Neuronal stem cell (in vitro differentiated cells): ENCODE measurements at regions not wholly inside any gene's neighbourhood (a gene's known extent, or its start where the extent isn't known, plus 50 kb on each side); places are given as distances from the start of the nearest gene placed in this dataset.

Source experiments
- DNase-seq: peaks from one replicate; pipeline ENCODE4 v3.0.0-alpha.2; 2013; ENCODE audit warnings: low spot score
- H2AFZ ChIP-seq: one replicate; pipeline ENCODE4 v1.6.1; 2013; ENCODE audit warnings: mild to moderate bottlenecking, low read length, inconsistent platforms
- H2AK5ac ChIP-seq: 2 replicates; pipeline ENCODE4 v1.6.1; 2013; ENCODE audit warnings: low read depth, mild to moderate bottlenecking, inconsistent platforms, low read length, moderate library complexity, mixed read lengths
- H2BK120ac ChIP-seq: 2 replicates; pipeline ENCODE4 v1.6.1; 2013; ENCODE audit warnings: low read depth, mild to moderate bottlenecking, inconsistent platforms, low read length, moderate library complexity, mixed read lengths
- H2BK12ac ChIP-seq: one replicate; pipeline ENCODE4 v1.6.1; 2013; ENCODE audit warnings: low read length, inconsistent platforms
- H2BK15ac ChIP-seq: 2 replicates; pipeline ENCODE4 v1.6.1; 2013; ENCODE audit warnings: mild to moderate bottlenecking, low read length, inconsistent platforms, mixed read lengths
- H2BK5ac ChIP-seq: one replicate; pipeline ENCODE4 v1.6.1; 2013; ENCODE audit warnings: inconsistent platforms, mild to moderate bottlenecking, low read length, moderate library complexity
- H3K14ac ChIP-seq: one replicate; pipeline ENCODE4 v1.6.1; 2013; ENCODE audit warnings: low read length, inconsistent platforms
- H3K18ac ChIP-seq: 2 replicates; pipeline ENCODE4 v1.6.1; 2013; ENCODE audit warnings: low read length, inconsistent platforms
- H3K23ac ChIP-seq: 2 replicates; pipeline ENCODE4 v1.6.1; 2013; ENCODE audit warnings: low read depth, mild to moderate bottlenecking, mixed read lengths, low read length, inconsistent platforms; ENCODE audit not compliant: poor library complexity
- H3K27ac ChIP-seq: replicated peaks from 3 replicates; pipeline ENCODE4 v1.5.1; 2013; ENCODE audit warnings: low read length, inconsistent platforms
- H3K27me3 ChIP-seq, 3 experiments: 2 replicates each; pipeline ENCODE4 v1.6.1; 2013; ENCODE audit warnings: low read length in 3 of 3, mild to moderate bottlenecking in 2 of 3, inconsistent platforms in 1 of 3, low read depth in 1 of 3, mixed read lengths in 1 of 3, moderate library complexity in 1 of 3; ENCODE audit not compliant: control insufficient read depth in 3 of 3, insufficient read depth in 3 of 3
- H3K36me3 ChIP-seq, 2 donors: replicated peaks in 1 of 2; 2 replicates each; pipeline ENCODE4 v1.6.1; 2013; ENCODE audit warnings: low read length in 2 of 2; ENCODE audit not compliant: control insufficient read depth in 2 of 2, insufficient read depth in 2 of 2
- H3K4ac ChIP-seq: 2 replicates; pipeline ENCODE4 v1.6.1; 2013; ENCODE audit warnings: inconsistent platforms, mild to moderate bottlenecking, low read length, moderate library complexity
- H3K4me1 ChIP-seq, 2 donors: 1 replicate in 1 of 2; 2 replicates in 1 of 2; pipeline ENCODE4 v1.6.1; 2013; ENCODE audit warnings: low read length in 2 of 2, low read depth in 1 of 2; ENCODE audit not compliant: control insufficient read depth in 2 of 2, insufficient read depth in 1 of 2
- H3K4me2 ChIP-seq: one replicate; pipeline ENCODE4 v1.6.1; 2013; ENCODE audit warnings: mild to moderate bottlenecking, low read length, inconsistent platforms; ENCODE audit not compliant: insufficient read depth, poor library complexity, severe bottlenecking
- H3K4me3 ChIP-seq, 2 donors: 2 replicates each; pipeline ENCODE4 v1.5.1; 2013; ENCODE audit warnings: low read length in 2 of 2, mild to moderate bottlenecking in 2 of 2, inconsistent platforms in 1 of 2, moderate library complexity in 1 of 2
- H3K79me1 ChIP-seq: one replicate; pipeline ENCODE4 v1.6.1; 2013; ENCODE audit warnings: low read depth, mild to moderate bottlenecking, inconsistent platforms, low read length, moderate library complexity
- H3K9ac ChIP-seq: one replicate; pipeline ENCODE4 v1.6.1; 2013; ENCODE audit warnings: mild to moderate bottlenecking, low read depth, low read length, inconsistent platforms; ENCODE audit not compliant: poor library complexity
- H3K9me3 ChIP-seq, 2 donors: replicated peaks in 1 of 2; 2 replicates each; pipeline versions ENCODE3 to v1.6.1; 2013; ENCODE audit warnings: low read length in 2 of 2, mild to moderate bottlenecking in 2 of 2, inconsistent platforms in 1 of 2, low read depth in 1 of 2, mixed read lengths in 1 of 2, moderate library complexity in 1 of 2; ENCODE audit not compliant: control insufficient read depth in 2 of 2, insufficient read depth in 1 of 2
- H4K8ac ChIP-seq: one replicate; pipeline ENCODE4 v1.6.1; 2013; ENCODE audit warnings: low read depth, mild to moderate bottlenecking, inconsistent platforms, low read length, moderate library complexity
- H4K91ac ChIP-seq: one replicate; pipeline ENCODE4 v1.6.1; 2013; ENCODE audit warnings: low read length, low read depth, mild to moderate bottlenecking, inconsistent platforms; ENCODE audit not compliant: poor library complexity
- WGBS, 2 donors: extraction: QIAGEN DNeasy Blood & Tissue Kit; methylation state at CpG; one replicate each; pipeline ENCODE4 v1.1.7; 2013; ENCODE audit warnings: missing lambda C conversion rate in 2 of 2, mixed read lengths in 1 of 2; ENCODE audit not compliant: insufficient read length in 2 of 2, insufficient replicate concordance in 1 of 2; ENCODE audit errors: extremely low coverage in 2 of 2; 5-methylcytosine and 5-hydroxymethylcytosine counted together

DNA sequence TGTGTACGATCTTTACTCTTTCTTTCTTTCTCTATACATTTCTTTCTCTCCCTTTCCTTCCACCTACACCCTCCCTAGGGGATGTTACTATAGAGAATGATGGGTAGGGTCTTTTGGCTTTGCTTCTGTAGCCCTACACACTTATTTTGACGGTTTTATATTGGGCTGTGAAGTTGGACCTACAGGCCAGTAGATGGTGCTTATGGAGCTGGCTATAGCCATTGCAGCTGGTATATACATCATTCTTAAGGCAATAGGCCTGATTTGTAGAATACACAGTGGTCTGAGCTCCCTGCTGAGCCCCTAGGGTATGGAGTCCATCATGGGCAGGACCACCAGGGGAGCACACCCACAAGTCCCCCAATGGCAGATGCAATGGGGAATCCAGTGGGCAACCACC is 1869.7 kb downstream of the STIM2 start:
- no peak overlapping the region for H2AK5ac ChIP-seq
- no peak overlapping the region for H2BK120ac ChIP-seq
- no peaks in the 10 kb centered on the region for H3K4me1 ChIP-seq
- no peak overlapping the region for H3K14ac ChIP-seq
- no peak for DNase-seq
- no peak overlapping the region for H3K27ac ChIP-seq
- no peak overlapping the region for H2AFZ ChIP-seq
- no peak overlapping the region for H3K9ac ChIP-seq
- H3K4ac ChIP-seq: no peak overlapping the region
- no peak overlapping the region for H2BK15ac ChIP-seq
- no peak overlapping the region for H2BK12ac ChIP-seq
- H3K36me3 ChIP-seq: no peaks in the 10 kb centered on the region
- H3K79me1 ChIP-seq: no peaks in the 10 kb centered on the region
- no peak overlapping the region for H4K91ac ChIP-seq
- H3K9me3 ChIP-seq: no peaks in the 10 kb centered on the region
- H4K8ac ChIP-seq: no peak overlapping the region
- H3K23ac ChIP-seq: no peak overlapping the region
- no peak overlapping the region for H3K4me3 ChIP-seq
- H3K18ac ChIP-seq: no peak overlapping the region
- H3K27me3 ChIP-seq: no peaks in the 10 kb centered on the region
- H2BK5ac ChIP-seq: no peak overlapping the region
- no CpG with 5 or more reads among the region's 2 CpGs for WGBS, 2 donors
- H3K4me2 ChIP-seq: no peak overlapping the region

DNA sequence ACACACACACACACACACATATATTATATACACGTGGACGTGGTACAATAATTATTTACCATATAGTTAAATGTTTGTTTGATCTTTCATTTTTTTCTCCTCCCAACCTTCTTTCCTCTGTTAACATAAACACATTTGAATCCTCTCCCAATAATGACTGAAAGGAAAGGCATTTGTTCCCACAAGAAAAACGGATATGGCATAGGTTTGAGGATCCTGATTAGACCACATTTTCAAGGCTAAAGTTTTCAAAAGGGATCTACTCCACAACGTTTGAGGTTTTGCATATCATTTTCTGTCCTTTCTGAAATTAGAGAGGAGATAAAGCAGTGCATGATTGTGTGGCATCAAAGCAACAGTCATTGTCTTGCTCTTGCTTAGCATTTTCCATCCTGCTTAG is 1883.4 kb downstream of the STIM2 start:
- no peak overlapping the region for H3K23ac ChIP-seq
- H2BK120ac ChIP-seq: no peak overlapping the region
- no peak overlapping the region for H3K4ac ChIP-seq
- no peak overlapping the region for H3K27ac ChIP-seq
- no CpG with 5 or more reads among the region's 4 CpGs for WGBS, 2 donors
- DNase-seq: no peak
- H3K36me3 ChIP-seq: no peaks in the 10 kb centered on the region
- H3K4me2 ChIP-seq: no peak overlapping the region
- no peak overlapping the region for H3K4me3 ChIP-seq
- H2AFZ ChIP-seq: no peak overlapping the region
- no peak overlapping the region for H4K91ac ChIP-seq
- no peaks in the 10 kb centered on the region for H3K4me1 ChIP-seq
- no peaks in the 10 kb centered on the region for H3K79me1 ChIP-seq
- no peak overlapping the region for H3K9ac ChIP-seq
- H2BK5ac ChIP-seq: no peak overlapping the region
- H2BK12ac ChIP-seq: no peak overlapping the region
- H3K27me3 ChIP-seq: no peaks in the 10 kb centered on the region
- no peak overlapping the region for H2BK15ac ChIP-seq
- no peak overlapping the region for H4K8ac ChIP-seq
- H2AK5ac ChIP-seq: no peak overlapping the region
- H3K14ac ChIP-seq: no peak overlapping the region
- no peak overlapping the region for H3K18ac ChIP-seq
- no peaks in the 10 kb centered on the region for H3K9me3 ChIP-seq

DNA sequence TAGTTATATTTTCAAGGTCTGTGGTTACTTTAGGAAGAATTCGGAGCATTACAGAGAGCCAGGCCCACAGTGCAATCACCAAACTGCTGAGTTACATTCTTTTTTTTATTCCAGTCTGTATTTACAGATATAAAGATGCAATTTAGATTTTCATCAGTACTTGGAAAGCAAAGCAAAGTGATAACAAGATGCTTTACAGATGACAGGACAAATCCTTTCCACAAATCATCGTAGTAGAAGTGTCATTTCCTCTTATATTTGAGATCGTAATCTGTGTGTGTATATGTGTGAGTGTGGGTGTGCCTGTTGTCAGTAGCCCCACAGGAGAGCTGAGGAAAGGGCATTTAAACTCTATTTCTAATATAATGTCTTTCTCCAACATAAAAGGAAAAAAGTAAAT is 1893.7 kb downstream of the STIM2 start:
- no peak overlapping the region for H4K8ac ChIP-seq
- no peak overlapping the region for H3K18ac ChIP-seq
- no peak overlapping the region for H2BK15ac ChIP-seq
- no peaks in the 10 kb centered on the region for H3K4me1 ChIP-seq
- no peak overlapping the region for H3K4me2 ChIP-seq
- H3K23ac ChIP-seq: no peak overlapping the region
- H3K4me3 ChIP-seq: no peak overlapping the region
- H2BK12ac ChIP-seq: no peak overlapping the region
- no CpG with 5 or more reads among the region's 3 CpGs for WGBS, 2 donors
- no peak overlapping the region for H2AK5ac ChIP-seq
- no peak overlapping the region for H4K91ac ChIP-seq
- no peaks in the 10 kb centered on the region for H3K36me3 ChIP-seq
- H3K4ac ChIP-seq: no peak overlapping the region
- no peak overlapping the region for H2AFZ ChIP-seq
- no peak for DNase-seq
- no peak overlapping the region for H2BK120ac ChIP-seq
- no peak overlapping the region for H3K27ac ChIP-seq
- no peaks in the 10 kb centered on the region for H3K9me3 ChIP-seq
- no peak overlapping the region for H3K14ac ChIP-seq
- no peak overlapping the region for H3K9ac ChIP-seq
- no peak overlapping the region for H2BK5ac ChIP-seq
- no peaks in the 10 kb centered on the region for H3K27me3 ChIP-seq
- H3K79me1 ChIP-seq: no peaks in the 10 kb centered on the region

DNA sequence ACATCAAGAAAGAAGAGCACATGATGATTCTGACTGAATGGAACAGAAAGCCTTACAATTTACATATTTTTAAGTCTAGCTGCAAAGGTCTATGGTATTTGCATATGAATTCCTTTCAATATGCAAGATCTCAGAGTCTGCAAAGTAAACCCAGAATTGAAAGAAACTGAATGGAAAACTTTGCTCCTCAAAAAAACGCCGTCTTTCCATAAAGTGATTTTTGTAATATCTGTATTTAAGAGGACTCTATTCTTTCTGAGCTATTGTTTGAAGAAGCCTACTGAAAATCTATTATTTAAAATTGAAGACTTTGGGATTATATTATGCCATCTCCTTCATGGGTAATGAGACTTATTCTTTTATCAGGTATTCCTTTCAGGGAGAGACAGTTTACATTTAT is 1894.4 kb downstream of the STIM2 start:
- no peaks in the 10 kb centered on the region for H3K4me1 ChIP-seq
- no peak overlapping the region for H2BK5ac ChIP-seq
- H3K27ac ChIP-seq: no peak overlapping the region
- no peaks in the 10 kb centered on the region for H3K27me3 ChIP-seq
- no peak overlapping the region for H4K8ac ChIP-seq
- H3K18ac ChIP-seq: no peak overlapping the region
- no peaks in the 10 kb centered on the region for H3K9me3 ChIP-seq
- H2AK5ac ChIP-seq: no peak overlapping the region
- no peak overlapping the region for H2BK15ac ChIP-seq
- no peak overlapping the region for H4K91ac ChIP-seq
- H3K4me2 ChIP-seq: no peak overlapping the region
- no peak for DNase-seq
- no peak overlapping the region for H2AFZ ChIP-seq
- H3K4me3 ChIP-seq: no peak overlapping the region
- no CpG with 5 or more reads among the region's 2 CpGs for WGBS, 2 donors
- H3K9ac ChIP-seq: no peak overlapping the region
- no peak overlapping the region for H3K4ac ChIP-seq
- H3K79me1 ChIP-seq: no peaks in the 10 kb centered on the region
- H2BK120ac ChIP-seq: no peak overlapping the region
- H3K14ac ChIP-seq: no peak overlapping the region
- no peak overlapping the region for H2BK12ac ChIP-seq
- no peaks in the 10 kb centered on the region for H3K36me3 ChIP-seq
- H3K23ac ChIP-seq: no peak overlapping the region
